Sciatic nerve (tissue), 2 donors: ENCODE measurements at regions not wholly inside any gene's neighbourhood (a gene's known extent, or its start where the extent isn't known, plus 50 kb on each side); places are given as distances from the start of the nearest gene placed in this dataset.

Experiments used
- ATAC-seq: fragments of 200-7000 bp; cut with Tn5 transposase; one replicate; pipeline ENCODE4 v1.9.1; 2020; ENCODE audit warnings: mild to moderate bottlenecking, moderate library complexity
- DNase-seq: peaks from one replicate; pipeline ENCODE4 v3.0.0-alpha.2; 2020; ENCODE audit warnings: low spot score
- intact Hi-C: fragments of 100-400 bp; cut with DNase I; formaldehyde crosslinking; loops from one replicate; pipeline ENCODE4 v1.14.2; 2022
- donor health status: DM: no; HTN: no; CAD: no.
- donor health status: DM: no; HTN: no; CAD: no.

DNA sequence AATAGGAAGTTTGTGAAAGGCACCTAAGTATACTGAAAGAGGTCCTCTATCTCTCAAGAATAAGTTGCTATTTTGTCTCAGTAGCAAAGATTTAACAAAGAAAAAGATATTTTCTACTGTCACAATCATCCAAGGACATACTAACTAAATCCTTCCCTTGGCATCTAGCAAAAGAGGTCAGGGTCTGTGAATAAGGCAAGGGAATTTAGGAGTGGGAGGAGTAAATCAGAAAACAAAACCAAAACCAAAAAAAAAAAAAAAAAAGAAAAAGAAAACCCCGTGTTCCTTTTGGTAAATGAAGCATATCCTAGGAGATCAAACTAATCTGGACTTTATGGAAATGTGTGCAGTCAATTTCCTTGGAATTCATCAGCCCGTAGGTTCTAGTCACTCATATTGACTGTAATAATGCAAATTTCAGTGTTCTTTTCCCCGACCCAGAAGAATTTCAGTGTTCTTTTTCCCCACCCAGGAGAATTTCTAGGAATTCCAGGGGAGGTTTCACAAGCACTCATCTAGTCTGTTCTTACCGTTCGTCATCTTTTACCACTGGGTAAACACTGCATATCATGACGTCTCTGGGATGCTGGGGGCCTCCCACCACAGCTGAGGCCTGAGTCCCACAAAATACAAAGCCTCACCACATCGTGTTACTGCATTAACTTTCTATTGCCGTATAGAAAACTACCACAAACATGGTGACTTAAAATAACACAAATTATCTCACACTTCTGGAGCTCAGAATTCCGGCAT, 113.8 kb upstream of the CCDC54 start:
- intact Hi-C loops: no loop called here
- no peak for DNase-seq
- peak; percentile 90 for ATAC-seq

DNA sequence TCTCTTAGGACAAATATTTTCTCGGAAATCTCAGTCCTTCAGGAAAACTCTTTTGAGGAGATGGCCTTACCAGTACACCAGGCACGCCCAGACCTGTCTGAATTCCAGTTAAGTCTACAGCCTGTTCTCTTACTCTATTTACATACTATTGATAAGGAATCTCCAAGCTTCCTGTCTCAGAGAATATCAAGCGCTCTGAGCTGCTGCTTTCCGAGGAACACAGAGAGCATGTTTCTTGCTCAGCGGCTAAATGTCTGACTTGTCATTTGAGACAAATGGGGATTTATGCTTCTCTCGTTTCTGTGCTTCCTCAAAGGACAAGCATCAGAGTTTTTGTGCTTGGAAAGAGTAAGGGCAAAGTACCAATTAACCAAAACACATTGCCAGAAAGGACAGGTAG, 112.4 kb upstream of the CCDC54 start:
- intact Hi-C loops: no loop called here
- DNase-seq (no peak), ATAC-seq (no peak)

DNA sequence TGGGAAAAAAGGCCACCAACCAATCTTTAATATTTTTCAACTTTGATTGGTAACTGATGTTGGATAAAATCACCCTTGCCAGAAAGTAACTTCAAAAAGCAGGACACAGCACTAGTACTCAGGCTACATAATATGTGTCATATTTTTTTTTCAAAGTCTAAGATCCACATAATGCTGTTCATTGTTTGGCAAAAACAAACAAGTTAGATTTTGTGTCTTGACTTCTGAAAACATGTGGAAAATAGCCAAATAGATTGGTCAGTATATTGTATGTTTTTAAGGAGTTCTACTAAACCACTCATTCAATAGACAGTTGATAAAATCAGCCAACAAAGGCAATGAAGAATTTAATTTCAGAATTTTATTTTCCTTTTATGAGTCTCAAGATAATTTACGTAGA, 111.7 kb upstream of the CCDC54 start:
- no peak for ATAC-seq
- intact Hi-C loops: no loop called here
- no peak for DNase-seq

DNA sequence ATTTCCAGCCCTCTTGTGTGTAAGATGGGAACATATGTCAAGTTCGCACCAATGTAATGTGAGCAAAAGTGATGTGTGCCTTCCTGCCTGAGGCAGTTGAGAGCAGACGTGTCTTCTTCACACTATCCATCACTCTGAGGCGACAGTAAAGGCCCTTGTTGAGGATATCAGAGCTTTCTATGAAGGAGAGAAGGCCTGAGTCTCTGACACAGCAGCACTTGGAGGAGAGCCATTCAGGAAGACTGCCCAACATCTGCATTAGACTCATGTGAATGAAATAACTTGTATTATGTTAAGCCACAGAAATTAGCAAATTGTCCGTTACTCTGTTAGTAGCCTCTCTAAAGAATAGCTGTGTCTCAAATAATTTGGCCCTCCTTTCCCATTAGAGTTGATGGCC, 108.8 kb upstream of the CCDC54 start:
- no peak for ATAC-seq
- intact Hi-C loops: no loop called here

DNA sequence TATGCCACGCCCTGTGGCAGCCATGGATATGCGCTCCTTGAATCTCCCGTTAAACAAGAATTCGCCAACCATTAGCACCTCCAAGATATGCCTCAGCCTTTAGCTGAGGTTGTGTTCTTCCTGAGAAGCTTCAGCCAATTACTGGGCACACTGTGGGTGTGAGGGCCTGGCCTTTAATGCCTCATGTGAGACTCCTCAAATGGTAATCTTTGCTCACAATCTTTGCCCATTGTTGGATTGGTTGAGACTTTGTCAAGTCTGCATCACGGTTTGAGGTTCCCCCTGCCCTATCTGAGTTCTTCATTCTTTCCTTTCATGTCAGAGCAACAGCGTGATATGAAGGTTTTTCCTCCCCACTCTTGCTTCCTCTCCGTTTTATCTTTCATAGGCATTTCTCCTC, 108.1 kb upstream of the CCDC54 start:
- intact Hi-C loops: no loop called here
- ATAC-seq (no peak), DNase-seq (no peak)

More for the DNA sequence above, 108.8 kb upstream of the CCDC54 start:
- DNase-seq: no peak

DNA sequence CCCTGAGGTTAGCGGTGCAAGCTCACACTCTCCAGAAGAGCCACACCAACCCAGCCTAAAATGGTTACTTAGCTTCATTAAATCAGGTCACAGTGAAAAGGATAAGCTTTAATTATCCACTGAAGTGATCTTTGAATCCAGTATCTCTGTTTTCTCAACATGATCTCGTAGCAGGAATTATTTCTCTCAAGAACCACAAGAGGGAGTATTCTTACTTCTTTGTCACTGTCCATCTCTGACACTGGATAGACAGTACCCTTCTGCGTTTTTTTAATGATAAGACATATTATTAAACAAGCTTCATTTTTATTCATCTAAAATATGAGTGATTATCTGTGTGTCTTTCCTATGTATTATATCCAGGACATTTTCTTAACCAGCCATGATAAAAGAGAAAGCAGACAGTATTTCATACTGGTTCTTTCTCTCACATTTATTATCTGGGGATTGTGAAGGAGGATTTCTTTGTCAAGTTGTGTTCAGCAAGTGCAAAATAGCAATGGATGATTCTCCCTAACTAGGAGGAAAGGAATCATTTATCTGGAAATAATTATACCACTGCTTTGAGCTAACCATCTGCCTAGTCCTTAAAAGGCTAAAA, 105.4 kb upstream of the CCDC54 start:
- ATAC-seq: peak; percentile 75
- intact Hi-C loops: no loop called here
- no peak for DNase-seq

DNA sequence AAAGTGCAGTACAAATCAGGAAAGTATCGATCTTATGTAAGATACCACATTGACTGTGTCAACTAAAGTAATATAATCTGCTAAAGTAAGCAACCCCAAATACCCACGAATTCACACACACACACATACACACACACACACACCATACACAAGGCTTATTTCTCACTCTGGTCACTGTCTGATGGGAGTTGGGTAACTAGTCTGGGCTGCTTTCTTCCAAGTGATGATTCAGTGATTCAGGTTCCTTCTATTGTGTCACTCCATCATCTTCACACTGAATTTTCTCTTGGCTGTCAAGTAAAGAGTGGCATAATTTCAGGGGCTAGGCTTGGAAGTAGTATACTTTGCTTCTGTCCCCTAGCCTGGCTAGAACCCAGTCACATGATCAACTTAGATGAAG, 104.8 kb upstream of the CCDC54 start:
- ATAC-seq: no peak
- intact Hi-C loops: no loop called here
- no peak for DNase-seq

DNA sequence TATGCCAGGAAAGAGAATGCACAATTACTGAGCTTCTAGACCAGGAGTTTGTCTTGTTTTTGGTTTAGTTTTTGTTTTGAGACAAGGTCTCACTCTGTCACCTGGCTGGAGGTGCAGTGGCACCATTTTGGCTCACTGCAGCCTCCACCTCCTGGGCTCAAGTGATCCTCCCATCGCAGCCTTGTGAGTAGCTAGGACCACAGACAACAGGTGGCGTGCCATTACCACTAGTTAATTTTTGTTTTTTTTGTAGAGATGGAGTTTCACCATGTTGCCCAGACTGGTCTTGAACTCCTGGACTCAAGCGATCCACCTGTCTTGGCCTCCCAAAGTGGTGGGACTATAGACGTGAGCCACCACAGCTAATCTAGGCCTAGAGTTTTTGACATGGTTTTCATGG, 104.4 kb upstream of the CCDC54 start:
- ATAC-seq (no peak), DNase-seq (no peak)
- intact Hi-C loops: no loop called here

DNA sequence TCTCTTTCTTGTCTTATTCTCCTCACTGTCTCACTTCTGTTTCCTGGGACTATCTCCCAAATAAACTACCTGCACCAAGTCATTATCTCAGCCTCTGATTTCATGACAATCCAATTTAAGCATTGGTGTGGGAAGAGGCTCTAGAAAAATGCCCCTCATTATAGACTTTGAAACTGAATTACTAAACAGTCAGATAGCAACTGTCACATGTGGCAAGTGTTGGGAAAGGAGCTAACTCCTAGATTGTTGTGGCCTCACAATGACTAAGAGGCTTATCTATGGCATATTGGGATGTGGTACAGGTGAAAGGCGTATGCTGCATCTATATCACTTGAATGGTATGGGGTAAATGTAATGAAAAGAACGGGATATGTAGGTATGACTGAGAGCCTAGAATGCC, 103.5 kb upstream of the CCDC54 start:
- intact Hi-C loops: no loop called here
- no peak for DNase-seq
- ATAC-seq: no peak

DNA sequence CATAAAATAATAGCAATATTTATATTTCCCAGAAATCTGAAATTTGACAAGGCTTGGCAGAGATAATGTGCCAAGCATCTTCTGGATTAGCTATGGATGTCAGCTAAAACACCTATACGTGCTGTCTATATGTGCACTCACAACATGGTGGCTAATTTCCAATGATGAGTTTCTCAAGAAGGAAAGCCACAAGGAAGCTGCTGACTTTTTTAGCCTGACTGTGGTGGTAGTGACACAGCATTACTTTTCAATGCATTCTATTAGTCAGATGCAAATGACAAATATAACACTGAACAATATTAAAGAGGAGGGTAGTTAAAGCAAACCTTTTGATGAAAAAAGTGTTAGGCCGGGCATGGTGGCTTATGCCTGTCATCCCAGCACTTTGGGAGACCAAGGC, 101.7 kb upstream of the CCDC54 start:
- intact Hi-C loops: no loop called here
- DNase-seq: no peak
- ATAC-seq: no peak

DNA sequence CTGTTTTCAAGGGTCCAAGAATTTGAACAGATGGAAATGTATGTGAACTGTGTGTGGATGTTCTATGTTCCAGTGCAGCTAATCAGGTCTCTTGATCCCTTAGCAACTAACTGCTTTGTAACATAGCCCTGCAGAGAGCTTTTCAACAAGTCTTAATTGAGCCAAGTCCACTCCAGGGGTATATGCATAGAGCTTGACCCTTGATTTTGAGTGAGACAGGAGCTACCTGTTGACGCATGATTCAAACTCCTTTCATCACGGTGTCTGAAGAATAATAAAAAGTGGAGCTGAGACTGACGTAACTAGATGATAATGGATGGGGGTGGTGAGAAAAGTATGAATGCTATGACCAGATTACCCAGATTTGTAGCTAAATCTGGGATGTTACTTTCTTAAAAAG, 93.3 kb upstream of the CCDC54 start:
- ATAC-seq (no peak), DNase-seq (no peak)
- intact Hi-C loops: no loop called here

DNA sequence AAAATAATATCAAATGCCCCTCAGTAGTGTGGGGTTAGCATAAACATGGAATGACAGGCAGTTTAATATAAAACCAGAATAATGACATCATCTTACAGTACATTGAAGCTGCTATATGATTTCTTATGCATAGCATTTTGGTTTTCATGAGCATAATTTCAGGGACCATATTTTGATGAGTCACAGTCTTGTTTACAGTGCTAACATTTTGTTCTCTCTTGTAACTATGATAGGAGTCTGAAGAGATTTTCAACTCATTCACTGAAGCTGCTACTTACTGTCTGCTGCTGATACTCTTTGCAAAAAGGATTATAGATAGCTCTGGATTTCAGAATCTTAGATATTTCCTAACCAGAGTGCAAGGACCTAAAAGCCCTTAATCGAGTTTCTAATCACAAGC, 92.6 kb upstream of the CCDC54 start:
- ATAC-seq: no peak
- no peak for DNase-seq
- intact Hi-C loops: no loop called here

DNA sequence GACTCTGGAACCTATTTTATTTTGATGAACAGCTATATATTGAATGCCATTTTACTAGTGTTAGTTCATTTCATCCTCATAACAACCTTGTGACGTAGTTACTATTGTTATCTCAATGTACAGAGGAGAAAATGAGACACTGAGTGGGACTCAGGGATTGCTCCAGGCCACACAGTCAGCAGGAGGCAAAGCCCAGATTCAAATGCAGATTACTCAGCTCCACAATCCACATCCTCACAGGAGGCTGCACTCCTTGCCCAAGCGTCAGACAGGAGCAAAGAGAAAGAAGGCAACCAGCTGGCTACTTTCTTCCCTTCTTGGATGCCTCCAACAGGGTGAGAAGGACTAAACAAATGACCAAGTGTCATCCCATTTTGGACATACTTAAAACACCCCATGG, 92.0 kb upstream of the CCDC54 start:
- no peak for ATAC-seq
- intact Hi-C loops: no loop called here
- DNase-seq: no peak

DNA sequence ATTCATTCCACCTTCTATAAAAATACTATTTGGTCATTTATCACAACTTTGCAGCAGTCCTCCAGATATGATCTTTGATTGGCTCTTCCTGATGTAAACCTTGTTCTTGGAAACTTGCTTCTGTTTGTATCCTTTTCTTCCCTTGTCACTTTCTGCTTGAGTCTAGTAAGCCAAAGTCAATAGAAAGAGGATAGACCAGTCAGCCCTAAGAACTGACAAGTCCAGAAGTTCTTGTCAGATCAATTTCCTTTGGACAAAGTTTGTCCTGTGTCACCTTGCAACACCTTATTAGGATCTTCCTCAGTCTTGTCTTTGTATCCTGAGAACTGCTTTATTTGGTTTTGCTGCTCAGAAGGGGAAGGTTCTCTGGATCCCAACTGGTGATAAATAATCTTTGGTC, 87.9 kb upstream of the CCDC54 start:
- no peak for ATAC-seq
- DNase-seq: no peak
- intact Hi-C loops: no loop called here

DNA sequence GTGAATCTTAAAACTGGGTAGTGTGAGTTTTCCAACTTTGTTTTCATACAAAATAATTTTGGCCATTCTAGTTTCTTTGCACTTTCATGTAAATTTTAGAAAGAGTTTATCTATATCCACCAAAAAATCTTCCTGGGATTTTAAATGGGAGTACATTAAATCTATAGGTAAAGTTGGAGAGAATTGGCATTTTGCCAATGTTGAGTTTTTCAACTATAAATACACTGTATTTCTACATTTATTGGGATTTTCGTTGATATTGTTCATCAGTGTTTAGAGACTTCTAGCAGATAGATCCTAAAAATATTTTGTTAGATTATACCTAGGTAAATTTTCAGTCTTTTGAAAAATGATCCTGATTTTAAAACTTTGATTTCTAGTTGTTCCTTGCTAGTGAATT, 83.1 kb upstream of the CCDC54 start:
- intact Hi-C loops: no loop called here
- DNase-seq (no peak), ATAC-seq (no peak)

DNA sequence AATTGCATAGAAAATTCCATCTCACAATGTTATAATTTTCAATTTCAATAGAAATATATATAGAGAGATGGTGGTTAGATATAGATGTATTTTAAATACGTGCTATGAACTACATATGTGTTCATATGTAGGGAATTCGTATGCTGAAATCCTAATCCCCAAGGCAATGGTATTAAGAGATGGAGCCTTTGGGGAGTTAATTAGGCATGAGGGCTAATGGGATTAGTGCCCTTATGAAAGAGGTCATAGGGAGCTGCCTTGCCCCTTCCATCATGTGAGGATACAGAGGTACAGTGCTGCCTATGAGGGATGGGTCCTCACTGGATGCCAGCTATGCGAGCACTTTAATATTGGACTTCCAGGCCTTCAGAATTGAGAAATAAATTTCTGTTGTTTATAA, 79.6 kb upstream of the CCDC54 start:
- DNase-seq (no peak), ATAC-seq (no peak)
- intact Hi-C loops: no loop called here

DNA sequence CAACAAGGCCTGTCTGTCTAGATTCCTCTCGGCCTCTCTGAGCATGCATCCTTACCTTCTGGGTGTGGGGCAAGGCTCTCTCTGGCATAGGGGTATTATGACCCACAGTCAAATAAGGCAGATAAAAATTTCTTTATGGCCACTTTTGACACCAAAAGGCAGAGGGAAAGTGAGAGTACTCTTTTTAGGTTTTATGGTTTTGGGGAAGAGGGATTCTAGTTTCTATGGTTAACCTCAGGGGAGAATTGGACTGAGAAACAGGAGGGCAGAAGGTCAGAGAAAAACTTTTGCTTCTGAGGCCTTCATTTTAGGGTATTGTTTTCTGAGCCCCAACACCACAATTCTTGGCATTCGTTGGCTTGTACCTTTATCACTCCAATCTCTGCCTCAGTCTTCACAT, 70.0 kb upstream of the CCDC54 start:
- intact Hi-C loops: no loop called here
- ATAC-seq (no peak), DNase-seq (no peak)

DNA sequence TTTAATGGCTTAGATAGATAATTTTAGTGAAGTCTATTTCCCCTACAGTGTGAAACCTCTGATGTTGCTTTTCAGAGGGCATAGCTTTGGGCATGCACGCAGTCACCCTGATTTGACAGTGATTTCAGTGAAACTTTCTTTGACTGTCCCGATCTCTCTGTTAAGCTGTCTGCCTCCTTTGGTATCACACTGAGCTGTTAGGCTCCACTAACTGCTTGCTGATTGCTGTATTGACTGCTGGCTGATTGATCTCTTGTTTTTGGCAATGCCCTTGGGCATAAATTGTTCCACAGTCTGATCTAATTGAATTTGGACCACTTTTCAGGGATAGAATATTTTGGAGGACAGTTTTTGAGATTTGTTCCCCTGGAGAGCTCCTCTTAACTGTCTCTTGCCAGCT, 68.5 kb upstream of the CCDC54 start:
- DNase-seq (no peak), ATAC-seq (no peak)
- intact Hi-C loops: no loop called here

DNA sequence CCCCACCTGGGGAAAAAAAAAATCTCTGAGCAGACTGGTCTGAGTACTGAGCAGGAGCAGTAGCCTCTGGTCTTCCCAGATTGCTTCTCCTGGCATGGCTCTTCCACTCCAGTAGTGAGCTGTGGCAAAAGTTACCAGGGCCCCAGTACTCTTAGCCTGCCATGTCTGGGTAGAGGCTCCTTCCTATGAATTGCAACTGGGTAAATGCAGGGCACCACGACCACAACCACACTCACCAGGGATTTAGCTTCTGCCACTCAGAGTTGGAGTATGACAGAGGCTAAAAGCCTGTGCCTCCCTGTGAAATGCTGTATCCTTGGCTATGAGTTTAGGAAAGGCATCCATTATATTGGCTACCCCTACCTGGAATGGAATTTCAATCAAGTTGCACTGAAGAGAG, 67.9 kb upstream of the CCDC54 start:
- intact Hi-C loops: no loop called here
- ATAC-seq (no peak), DNase-seq (no peak)

DNA sequence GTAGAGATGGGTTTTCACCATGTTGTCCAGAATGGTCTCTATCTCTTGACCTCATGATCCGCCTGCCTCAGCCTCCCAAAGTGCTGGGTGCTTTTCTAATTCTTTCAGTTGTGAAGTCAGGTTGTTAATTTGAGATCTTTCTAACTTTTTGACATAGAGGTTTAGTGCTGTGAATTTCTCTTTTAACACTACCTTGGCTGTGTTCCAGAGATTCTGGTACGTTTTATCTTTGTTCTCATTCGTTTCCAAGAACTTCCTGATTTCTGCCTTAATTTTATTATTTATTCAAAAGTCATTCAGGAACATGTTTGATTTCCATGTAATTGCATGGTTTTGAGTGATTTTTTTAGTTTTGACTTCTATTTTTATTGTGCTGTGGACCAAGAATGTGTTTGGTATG, 63.5 kb upstream of the CCDC54 start:
- DNase-seq (no peak), ATAC-seq (no peak)
- intact Hi-C loops: no loop called here

DNA sequence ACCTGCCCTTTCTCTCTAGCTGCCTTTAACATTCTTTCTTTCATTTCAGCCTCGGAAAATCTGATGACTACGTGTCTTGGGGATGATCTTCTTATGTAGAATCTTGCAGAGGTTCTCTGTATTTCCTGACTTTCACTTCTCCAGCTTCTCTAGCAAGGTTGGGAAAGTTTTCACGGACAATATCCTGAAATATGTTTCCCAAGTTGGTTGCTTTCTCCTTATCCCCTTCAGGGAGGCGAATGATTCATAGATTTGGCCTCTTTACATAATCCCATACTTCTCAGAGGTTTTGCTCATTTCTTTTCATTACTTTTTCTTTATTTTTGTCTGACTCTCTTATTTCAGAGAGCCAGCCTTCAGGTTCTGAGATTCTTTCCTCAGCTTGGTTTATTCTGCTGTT, 62.1 kb upstream of the CCDC54 start:
- ATAC-seq: no peak
- intact Hi-C loops: no loop called here
- DNase-seq: no peak
